Neural progenitor cell (in vitro differentiated cells): ENCODE measurements at regions not wholly inside any gene's neighbourhood (a gene's known extent, or its start where the extent isn't known, plus 50 kb on each side); places are given as distances from the start of the nearest gene placed in this dataset.
A peak's percentile ranks its signal among the peaks of the same experiment; 100 is the strongest.
"Not testable (repeated sequence)": the region's sequence is repeated elsewhere in the genome, so short reads cannot be mapped to it uniquely, and the experiment has no call there.

Experiments
- DNase-seq: peaks from one replicate; pipeline ENCODE4 v3.0.0-alpha.2; 2016; ENCODE audit warnings: low spot score
- H2AFZ ChIP-seq: fragments of 200-600 bp; sonication (generic); replicated peaks from 2 replicates; pipeline ENCODE4 v1.6.1; 2016; ENCODE audit warnings: antibody characterized with exemption
- H3F3A ChIP-seq: fragments of 200-600 bp; sonication (generic); 2 replicates; pipeline ENCODE4 v1.6.1; 2016; ENCODE audit warnings: antibody characterized with exemption, low read depth
- H3K27ac ChIP-seq: fragments of 200-600 bp; sonication (generic); 2 replicates; pipeline ENCODE4 v1.5.1; 2016; ENCODE audit warnings: mild to moderate bottlenecking
- H3K27me3 ChIP-seq: fragments of 200-600 bp; sonication (generic); 2 replicates; pipeline ENCODE4 v1.6.1; 2016; ENCODE audit warnings: mild to moderate bottlenecking, moderate library complexity
- H3K36me3 ChIP-seq: fragments of 200-600 bp; sonication (generic); 2 replicates; pipeline ENCODE4 v1.5.1; 2016
- H3K4me1 ChIP-seq: fragments of 200-600 bp; sonication (generic); 2 replicates; pipeline ENCODE4 v1.6.1; 2016; ENCODE audit warnings: mixed run types
- H3K4me2 ChIP-seq: fragments of 200-600 bp; sonication (generic); 2 replicates; pipeline ENCODE4 v1.6.1; 2016
- H3K4me3 ChIP-seq: fragments of 200-600 bp; sonication (generic); 2 replicates; pipeline ENCODE4 v1.5.1; 2016
- H3K79me2 ChIP-seq: fragments of 200-600 bp; sonication (generic); 2 replicates; pipeline ENCODE4 v1.6.1; 2016; ENCODE audit warnings: low read depth
- H3K9ac ChIP-seq: fragments of 200-600 bp; sonication (generic); 2 replicates; pipeline ENCODE4 v1.6.1; 2016
- H3K9me3 ChIP-seq: fragments of 200-600 bp; sonication (generic); 2 replicates; pipeline ENCODE4 v1.5.1; 2016; ENCODE audit warnings: low read depth
- H4K20me1 ChIP-seq: fragments of 200-600 bp; sonication (generic); 2 replicates; pipeline ENCODE4 v1.6.1; 2016; ENCODE audit warnings: low read depth
- H3K27ac Mint-ChIP-seq: 3 replicates; pipeline ENCODE4 v1.8.0; 2021; ENCODE audit warnings: mixed read lengths
- H3K27me3 Mint-ChIP-seq: 2 replicates; pipeline ENCODE4 v1.8.0; 2022; ENCODE audit warnings: low read depth, mild to moderate bottlenecking, inconsistent platforms, moderate library complexity, mixed read lengths; ENCODE audit not compliant: insufficient read depth
- H3K36me3 Mint-ChIP-seq: 3 replicates; pipeline ENCODE4 v1.8.0; 2021; ENCODE audit warnings: mixed read lengths
- H3K4me1 Mint-ChIP-seq: 3 replicates; pipeline ENCODE4 v1.8.0; 2021; ENCODE audit warnings: mixed read lengths
- H3K4me3 Mint-ChIP-seq: 3 replicates; pipeline ENCODE4 v1.8.0; 2021; ENCODE audit warnings: mild to moderate bottlenecking, moderate library complexity, mixed read lengths
- H3K9me3 Mint-ChIP-seq: 3 replicates; pipeline ENCODE4 v1.8.0; 2020; ENCODE audit warnings: mixed read lengths
- CTCF ChIP-seq: fragments of 200-600 bp; sonication (generic); IDR thresholded peaks from 2 replicates; pipeline ENCODE4 v1.5.1; 2017; ENCODE audit warnings: antibody characterized with exemption, mild to moderate bottlenecking
- EZH2 ChIP-seq: fragments of 200-600 bp; sonication (generic); IDR thresholded peaks from 2 replicates; pipeline ENCODE4 v1.6.1; 2017; ENCODE audit warnings: antibody characterized with exemption, mild to moderate bottlenecking, moderate library complexity
- EZH2phosphoT487 ChIP-seq: fragments of 200-600 bp; sonication (generic); IDR thresholded peaks from 2 replicates; pipeline ENCODE4 v1.6.1; 2017; ENCODE audit warnings: antibody characterized with exemption

- H3K9ac ChIP-seq = no peak overlapping the region
- no peak overlapping the region for H3K4me2 ChIP-seq
- H3K9me3 ChIP-seq = no peaks in the 10 kb centered on the region
- TF ChIP-seq CTCF = no peak
- TF ChIP-seq EZH2 = no peak
- no peak for TF ChIP-seq EZH2phosphoT487
- H3K36me3 ChIP-seq = no peaks in the 10 kb centered on the region
- H3K4me1 ChIP-seq = peaks cover 10% of the 10 kb centered on the region
- peak; percentile 13 for DNase-seq
- Mint-ChIP-seq H3K4me1 (peaks cover 5% of the 10 kb centered on the region), H3K9me3 (no peaks in the 10 kb centered on the region), H3K36me3 (no peaks in the 10 kb centered on the region), H3K4me3 (no peak overlapping the region), H3K27ac (no peak overlapping the region), H3K27me3 (no peaks in the 10 kb centered on the region)
- no peaks in the 10 kb centered on the region for H3K27me3 ChIP-seq
- no peaks in the 10 kb centered on the region for H4K20me1 ChIP-seq
- no peaks in the 10 kb centered on the region for H3K79me2 ChIP-seq
- H3K27ac ChIP-seq = no peak overlapping the region
- H2AFZ ChIP-seq = no peak overlapping the region
- no peaks in the 10 kb centered on the region for H3F3A ChIP-seq
- no peak overlapping the region for H3K4me3 ChIP-seq
Measured at GRCh38 chr7:93690021-93690420, 115.5 kb upstream of the CALCR start.

GRCh38 chr7:93678185-93678584 lies 103.7 kb upstream of the CALCR start:
- no peak overlapping the region for H3K9ac ChIP-seq
- H3K4me2 ChIP-seq = no peak overlapping the region
- no peaks in the 10 kb centered on the region for H3K36me3 ChIP-seq
- no peaks in the 10 kb centered on the region for H4K20me1 ChIP-seq
- TF ChIP-seq EZH2 (no peak), EZH2phosphoT487 (no peak), CTCF (no peak)
- H3K27ac Mint-ChIP-seq = no peak overlapping the region
- no peaks in the 10 kb centered on the region for H3K9me3 Mint-ChIP-seq
- no peaks in the 10 kb centered on the region for H3K9me3 ChIP-seq
- H2AFZ ChIP-seq = no peak overlapping the region
- H3K4me3 ChIP-seq = no peak overlapping the region
- no peak overlapping the region for H3K4me3 Mint-ChIP-seq
- no peaks in the 10 kb centered on the region for H3K36me3 Mint-ChIP-seq
- H3K27me3 Mint-ChIP-seq = peaks cover 2% of the 10 kb centered on the region
- no peaks in the 10 kb centered on the region for H3K79me2 ChIP-seq
- no peak for DNase-seq
- no peaks in the 10 kb centered on the region for H3K27me3 ChIP-seq
- no peaks in the 10 kb centered on the region for H3K4me1 ChIP-seq
- no peak overlapping the region for H3K27ac ChIP-seq
- no peaks in the 10 kb centered on the region for H3F3A ChIP-seq
- H3K4me1 Mint-ChIP-seq = no peaks in the 10 kb centered on the region

GRCh38 chr7:93663561-93664299 lies 89.2 kb upstream of the CALCR start:
- Histone ChIP-seq H3K27ac (no peak overlapping the region), H3K4me3 (no peak overlapping the region), H2AFZ (no peak overlapping the region), H3K36me3 (no peaks in the 10 kb centered on the region), H3K4me2 (no peak overlapping the region), H3F3A (no peaks in the 10 kb centered on the region), H3K9ac (no peak overlapping the region), H3K9me3 (no peaks in the 10 kb centered on the region), H3K79me2 (no peaks in the 10 kb centered on the region), H3K27me3 (no peaks in the 10 kb centered on the region), H4K20me1 (no peaks in the 10 kb centered on the region), H3K4me1 (no peaks in the 10 kb centered on the region)
- H3K4me1 Mint-ChIP-seq = no peaks in the 10 kb centered on the region
- no peaks in the 10 kb centered on the region for H3K36me3 Mint-ChIP-seq
- DNase-seq = no peak
- TF ChIP-seq CTCF (no peak), EZH2phosphoT487 (no peak), EZH2 (no peak)
- H3K27ac Mint-ChIP-seq = no peak overlapping the region
- peaks cover 7% of the 10 kb centered on the region for H3K9me3 Mint-ChIP-seq
- no peaks in the 10 kb centered on the region for H3K27me3 Mint-ChIP-seq
- H3K4me3 Mint-ChIP-seq = no peak overlapping the region

GRCh38 chr7:93658163-93658562 lies 83.6 kb upstream of the CALCR start:
- H3K27ac ChIP-seq, H3K27me3 ChIP-seq, H3K9me3 ChIP-seq, H2AFZ ChIP-seq, H3K36me3 ChIP-seq, H3K79me2 ChIP-seq, H3K27me3 Mint-ChIP-seq, H3K4me3 ChIP-seq, H3K4me3 Mint-ChIP-seq, DNase-seq, H3K4me1 Mint-ChIP-seq, H3K4me2 ChIP-seq, H3K36me3 Mint-ChIP-seq, H3K4me1 ChIP-seq, H3K9ac ChIP-seq, H3K9me3 Mint-ChIP-seq, H3K27ac Mint-ChIP-seq, H3F3A ChIP-seq, H4K20me1 ChIP-seq: not testable (repeated sequence)
